Natural killer cell (primary cell): ENCODE measurements at regions not wholly inside any gene's neighbourhood (a gene's known extent, or its start where the extent isn't known, plus 50 kb on each side); places are given as distances from the start of the nearest gene placed in this dataset.

Experiments
- ATAC-seq, 3 donors: fragments of 150-1000 bp in 2 of 3; fragments of 200-7000 bp in 1 of 3; cut with Tn5 transposase; 1 replicate in 1 of 3; 2 replicates in 2 of 3; pipeline ENCODE4 v1.10.0; 2021; ENCODE audit warnings: mild to moderate bottlenecking in 2 of 3, moderate library complexity in 2 of 3
- DNase-seq, 2 donors: peaks; one replicate each; pipeline versions ENCODE4 v3.0.0 to v3.0.0-alpha.2; 2013 to 2021; ENCODE audit warnings: mixed read lengths in 1 of 2
- H3K27ac ChIP-seq: one replicate; pipeline ENCODE4 v1.5.1; 2013; ENCODE audit warnings: mild to moderate bottlenecking, low read length
- H3K27me3 ChIP-seq: one replicate; pipeline ENCODE4 v1.6.1; 2013; ENCODE audit warnings: low read length; ENCODE audit not compliant: control insufficient read depth, insufficient read depth
- H3K36me3 ChIP-seq: one replicate; pipeline ENCODE4 v1.6.1; 2013; ENCODE audit warnings: low read length; ENCODE audit not compliant: control insufficient read depth, insufficient read depth
- H3K4me1 ChIP-seq: one replicate; pipeline ENCODE4 v1.6.1; 2013; ENCODE audit warnings: low read length; ENCODE audit not compliant: control insufficient read depth, insufficient read depth
- H3K4me3 ChIP-seq: one replicate; pipeline ENCODE4 v1.5.1; 2013; ENCODE audit warnings: low read length
- H3K9me3 ChIP-seq: one replicate; pipeline ENCODE4 v1.6.1; 2013; ENCODE audit warnings: low read length; ENCODE audit not compliant: control insufficient read depth, insufficient read depth
- H3K27ac Mint-ChIP-seq, 2 donors: one replicate each; pipeline ENCODE4 v1.8.0; 2022; ENCODE audit warnings: mild to moderate bottlenecking in 2 of 2, mixed read lengths in 2 of 2, moderate library complexity in 1 of 2
- H3K27me3 Mint-ChIP-seq, 2 donors: one replicate each; pipeline ENCODE4 v1.8.0; 2022; ENCODE audit warnings: low read depth in 2 of 2, mixed read lengths in 2 of 2
- H3K36me3 Mint-ChIP-seq: one replicate; pipeline ENCODE4 v1.8.0; 2022; ENCODE audit warnings: mixed read lengths
- H3K4me1 Mint-ChIP-seq, 2 donors: one replicate each; pipeline ENCODE4 v1.8.0; 2022; ENCODE audit warnings: mixed read lengths in 2 of 2
- H3K4me3 Mint-ChIP-seq: one replicate; pipeline ENCODE4 v1.8.0; 2022; ENCODE audit warnings: mild to moderate bottlenecking, moderate library complexity, mixed read lengths
- H3K9me3 Mint-ChIP-seq, 2 donors: one replicate each; pipeline ENCODE4 v1.8.0; 2022; ENCODE audit warnings: mixed read lengths in 2 of 2
- WGBS: methylation state at CpG from one replicate; pipeline ENCODE4 v1.1.7; 2013; ENCODE audit warnings: missing lambda C conversion rate; ENCODE audit not compliant: insufficient coverage; 5-methylcytosine and 5-hydroxymethylcytosine counted together
- intact Hi-C: fragments of 100-400 bp; cut with micrococcal nuclease; formaldehyde crosslinking; loops from one replicate; pipeline ENCODE4 v1.14.2; 2022
- TF ChIP-seq, protein P1 (sequence below): fragments of 200-600 bp; IDR thresholded peaks from one replicate; pipeline ENCODE4 v1.8.0; 2022; ENCODE audit warnings: antibody characterized with exemption

DNA sequence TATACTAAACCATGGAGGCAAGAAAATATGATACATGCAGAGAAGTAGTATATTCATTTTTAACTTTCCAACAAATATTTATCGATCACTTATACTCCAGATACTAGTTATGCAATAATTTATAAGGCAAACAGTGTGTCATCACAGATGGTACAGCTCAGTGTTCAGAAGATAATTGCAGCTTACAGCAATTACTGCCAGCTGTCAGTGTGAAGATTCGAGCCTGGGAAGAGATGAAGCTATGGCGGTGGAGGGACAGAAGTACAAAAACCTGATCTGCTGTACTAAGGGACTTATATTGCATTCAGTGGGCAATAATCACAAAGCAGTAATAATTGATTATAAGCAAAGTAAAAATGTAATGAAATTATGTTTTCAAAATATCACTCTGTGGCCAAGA lies 170.6 kb upstream of the EPHA3 start:
- H3K4me3 ChIP-seq: no peak overlapping the region
- H3K4me3 Mint-ChIP-seq: no peak overlapping the region
- H3K9me3 ChIP-seq: peaks cover 2% of the 10 kb centered on the region
- no peaks in the 10 kb centered on the region for H3K4me1 ChIP-seq
- no peaks in the 10 kb centered on the region for H3K36me3 ChIP-seq
- intact Hi-C loops: no loop called here
- peaks cover 27 to 37% of the 10 kb centered on the region in 2 donors for H3K9me3 Mint-ChIP-seq
- H3K27me3 ChIP-seq: no peaks in the 10 kb centered on the region
- H3K27ac Mint-ChIP-seq: no peak overlapping the region
- H3K36me3 Mint-ChIP-seq: peaks cover 7% of the 10 kb centered on the region
- 79% methylated on average over 2 of the region's 3 CpGs for WGBS
- H3K27me3 Mint-ChIP-seq: no peaks in the 10 kb centered on the region
- TF ChIP-seq, protein P1, sequence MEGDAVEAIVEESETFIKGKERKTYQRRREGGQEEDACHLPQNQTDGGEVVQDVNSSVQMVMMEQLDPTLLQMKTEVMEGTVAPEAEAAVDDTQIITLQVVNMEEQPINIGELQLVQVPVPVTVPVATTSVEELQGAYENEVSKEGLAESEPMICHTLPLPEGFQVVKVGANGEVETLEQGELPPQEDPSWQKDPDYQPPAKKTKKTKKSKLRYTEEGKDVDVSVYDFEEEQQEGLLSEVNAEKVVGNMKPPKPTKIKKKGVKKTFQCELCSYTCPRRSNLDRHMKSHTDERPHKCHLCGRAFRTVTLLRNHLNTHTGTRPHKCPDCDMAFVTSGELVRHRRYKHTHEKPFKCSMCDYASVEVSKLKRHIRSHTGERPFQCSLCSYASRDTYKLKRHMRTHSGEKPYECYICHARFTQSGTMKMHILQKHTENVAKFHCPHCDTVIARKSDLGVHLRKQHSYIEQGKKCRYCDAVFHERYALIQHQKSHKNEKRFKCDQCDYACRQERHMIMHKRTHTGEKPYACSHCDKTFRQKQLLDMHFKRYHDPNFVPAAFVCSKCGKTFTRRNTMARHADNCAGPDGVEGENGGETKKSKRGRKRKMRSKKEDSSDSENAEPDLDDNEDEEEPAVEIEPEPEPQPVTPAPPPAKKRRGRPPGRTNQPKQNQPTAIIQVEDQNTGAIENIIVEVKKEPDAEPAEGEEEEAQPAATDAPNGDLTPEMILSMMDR: no peak
- H3K27ac ChIP-seq: no peak overlapping the region
- ATAC-seq: no peak
- no peaks in the 10 kb centered on the region for H3K4me1 Mint-ChIP-seq
- DNase-seq: no peak

DNA sequence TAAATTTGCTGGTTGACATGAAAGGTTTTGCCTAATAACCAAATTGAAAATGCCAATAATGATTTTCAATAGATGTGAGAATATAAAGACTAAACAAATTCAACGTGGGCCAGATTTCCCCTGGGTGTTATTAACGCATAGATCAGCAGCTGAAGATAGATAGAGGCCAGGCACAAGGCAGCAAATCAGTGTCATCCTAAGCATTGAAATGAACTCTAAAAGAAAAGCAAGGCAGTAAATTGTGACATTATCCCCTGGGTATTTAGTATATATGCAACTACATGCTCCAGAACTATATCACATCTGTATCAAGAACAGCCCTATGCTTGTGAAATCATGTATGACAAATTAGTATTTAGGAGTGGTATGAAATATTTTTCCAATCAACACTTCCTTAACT lies 167.1 kb upstream of the EPHA3 start:
- no peaks in the 10 kb centered on the region for H3K36me3 Mint-ChIP-seq
- intact Hi-C loops: no loop called here
- Histone ChIP-seq H3K9me3 (peaks cover 2% of the 10 kb centered on the region), H3K27ac (no peak overlapping the region), H3K4me1 (no peaks in the 10 kb centered on the region), H3K27me3 (no peaks in the 10 kb centered on the region), H3K4me3 (no peak overlapping the region), H3K36me3 (no peaks in the 10 kb centered on the region)
- ATAC-seq (no peak), DNase-seq (no peak)
- H3K4me3 Mint-ChIP-seq: no peak overlapping the region
- no peaks in the 10 kb centered on the region for H3K4me1 Mint-ChIP-seq
- H3K9me3 Mint-ChIP-seq: peaks cover 30 to 32% of the 10 kb centered on the region in 2 donors
- no peaks in the 10 kb centered on the region for H3K27me3 Mint-ChIP-seq
- H3K27ac Mint-ChIP-seq: no peak overlapping the region
- TF ChIP-seq, protein P1: no peak
- WGBS: 91% methylated on average over 2 of the region's 2 CpGs

DNA sequence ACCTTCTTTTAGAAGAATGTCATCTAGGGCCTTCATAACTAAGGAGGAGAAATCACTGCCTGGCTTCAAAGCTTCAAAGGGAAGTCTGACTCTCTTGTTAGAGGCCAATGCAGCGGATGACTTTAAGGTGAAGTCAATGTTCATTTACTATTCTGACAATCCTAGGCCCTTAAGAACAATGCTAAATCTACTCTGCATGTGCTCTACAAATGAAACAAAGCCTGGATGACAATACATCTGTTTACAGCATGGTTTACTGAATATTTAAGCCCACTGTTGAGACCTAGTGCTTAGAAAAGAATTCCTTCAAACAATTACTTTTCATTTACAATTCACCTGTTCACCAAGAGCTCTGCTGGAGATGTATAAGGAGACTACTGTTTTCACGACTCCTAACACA lies 160.4 kb upstream of the EPHA3 start:
- Histone ChIP-seq H3K9me3 (peaks cover 2% of the 10 kb centered on the region), H3K27me3 (no peaks in the 10 kb centered on the region), H3K27ac (no peak overlapping the region), H3K4me3 (no peak overlapping the region), H3K36me3 (no peaks in the 10 kb centered on the region), H3K4me1 (no peaks in the 10 kb centered on the region)
- no peak for ATAC-seq
- WGBS: 80% methylated on average over 2 of the region's 2 CpGs
- Mint-ChIP-seq H3K9me3 (peaks cover 16% of the 10 kb centered on the region in 2 donors), H3K27ac (no peak overlapping the region), H3K4me1 (no peaks in the 10 kb centered on the region), H3K36me3 (peaks cover 14% of the 10 kb centered on the region), H3K27me3 (no peaks in the 10 kb centered on the region), H3K4me3 (no peak overlapping the region)
- TF ChIP-seq, protein P1: no peak
- DNase-seq: no peak
- intact Hi-C loops: no loop called here

DNA sequence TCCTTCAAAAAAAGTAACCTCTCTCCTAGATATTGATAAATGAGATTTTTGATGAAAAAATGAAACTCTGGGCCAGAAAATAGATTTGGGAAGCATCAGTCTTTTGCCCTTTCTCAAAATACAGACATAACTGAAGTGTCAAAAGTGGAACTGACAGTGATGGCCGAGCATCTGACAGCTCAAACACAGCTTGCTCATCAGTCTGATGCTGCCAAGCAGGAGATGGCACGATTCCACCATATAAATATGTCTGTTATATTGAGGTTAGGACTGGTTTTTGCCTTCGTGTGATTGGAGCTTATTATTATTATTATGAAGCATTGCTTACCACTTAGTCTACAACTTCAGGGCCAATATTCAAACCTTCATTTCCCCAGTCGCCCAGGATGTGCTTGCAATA lies 152.6 kb upstream of the EPHA3 start:
- H3K4me3 Mint-ChIP-seq: no peak overlapping the region
- H3K9me3 Mint-ChIP-seq: peaks cover 6 to 13% of the 10 kb centered on the region in 2 donors
- intact Hi-C loops: no loop called here
- H3K27me3 ChIP-seq: no peaks in the 10 kb centered on the region
- no peak overlapping the region for H3K4me3 ChIP-seq
- no peak overlapping the region for H3K27ac Mint-ChIP-seq
- H3K36me3 ChIP-seq: no peaks in the 10 kb centered on the region
- H3K36me3 Mint-ChIP-seq: no peaks in the 10 kb centered on the region
- H3K27ac ChIP-seq: no peak overlapping the region
- no peaks in the 10 kb centered on the region for H3K27me3 Mint-ChIP-seq
- ATAC-seq: no peak
- no peaks in the 10 kb centered on the region for H3K4me1 ChIP-seq
- DNase-seq: no peak
- TF ChIP-seq, protein P1: no peak
- no peaks in the 10 kb centered on the region for H3K4me1 Mint-ChIP-seq
- WGBS: 72% methylated on average over 2 of the region's 4 CpGs
- no peaks in the 10 kb centered on the region for H3K9me3 ChIP-seq
